AG09309 (cell line): ENCODE measurements at regions not wholly inside any gene's neighbourhood (a gene's known extent, or its start where the extent isn't known, plus 50 kb on each side); places are given as distances from the start of the nearest gene placed in this dataset.

ENCODE experiments used
- DNase-seq: peaks from one replicate; pipeline ENCODE4 v3.0.0-alpha.2; 2010; ENCODE audit warnings: low read depth
- H3K4me3 ChIP-seq: 2 replicates; pipeline ENCODE4 v1.5.1; 2011; ENCODE audit warnings: mild to moderate bottlenecking, low read depth, low read length, moderate library complexity; ENCODE audit not compliant: control insufficient read depth
- CTCF ChIP-seq: IDR thresholded peaks from 2 replicates; pipeline ENCODE4 v1.5.1; 2011; ENCODE audit warnings: mild to moderate bottlenecking, low read depth, low read length, inconsistent platforms; ENCODE audit not compliant: insufficient read depth, control insufficient read depth; ENCODE audit errors: missing control alignments

- TF ChIP-seq CTCF, result no peak
- no peak overlapping the region for H3K4me3 ChIP-seq
Observed at GRCh38 chr5:104708027-104708426, 1145.4 kb upstream of the NUDT12 start.

GRCh38 chr5:104706600-104706999, 1144.0 kb upstream of the NUDT12 start:
- TF ChIP-seq CTCF, result no peak
- H3K4me3 ChIP-seq, result no peak overlapping the region
- DNase-seq, result no peak

More at GRCh38 chr5:104708027-104708426, 1145.4 kb upstream of the NUDT12 start:
- DNase-seq, result no peak

- TF ChIP-seq CTCF, result no peak
- no peak for DNase-seq
- H3K4me3 ChIP-seq, result no peak overlapping the region
Observed at GRCh38 chr5:104702212-104702611, 1139.6 kb upstream of the NUDT12 start.

GRCh38 chr5:104699438-104699837, 1136.8 kb upstream of the NUDT12 start:
- no peak overlapping the region for H3K4me3 ChIP-seq
- DNase-seq, result no peak
- TF ChIP-seq CTCF, result no peak

- TF ChIP-seq CTCF, result no peak
- DNase-seq, result no peak
- H3K4me3 ChIP-seq, result no peak overlapping the region
Observed at GRCh38 chr5:104661256-104661655, 1098.7 kb upstream of the NUDT12 start.

- no peak for TF ChIP-seq CTCF
- DNase-seq, result no peak
- H3K4me3 ChIP-seq, result no peak overlapping the region
Observed at GRCh38 chr5:104659497-104659896, 1096.9 kb upstream of the NUDT12 start.

GRCh38 chr5:104652271-104652861, 1089.8 kb upstream of the NUDT12 start:
- H3K4me3 ChIP-seq, result no peak overlapping the region
- no peak for TF ChIP-seq CTCF
- DNase-seq, result no peak
